Parathyroid adenoma (tissue), 2 donors: ENCODE measurements at regions not wholly inside any gene's neighbourhood (a gene's known extent, or its start where the extent isn't known, plus 50 kb on each side); places are given as distances from the start of the nearest gene placed in this dataset.

Experiments
- H2AFZ ChIP-seq: fragments of 300-600 bp; sonication (generic); one replicate; pipeline ENCODE4 v1.7.0; 2017; ENCODE audit warnings: antibody characterized with exemption, mild to moderate bottlenecking
- H3K27ac ChIP-seq: fragments of 300-600 bp; sonication (generic); one replicate; pipeline ENCODE4 v1.7.0; 2017
- H3K27me3 ChIP-seq: fragments of 300-600 bp; sonication (generic); one replicate; pipeline ENCODE4 v1.7.0; 2017; ENCODE audit warnings: low read length; ENCODE audit not compliant: control insufficient read depth, insufficient read depth
- H3K36me3 ChIP-seq: fragments of 300-600 bp; sonication (generic); one replicate; pipeline ENCODE4 v1.7.0; 2017; ENCODE audit warnings: low read length; ENCODE audit not compliant: control insufficient read depth, insufficient read depth
- H3K4me1 ChIP-seq: fragments of 300-600 bp; sonication (generic); one replicate; pipeline ENCODE4 v1.7.0; 2017; ENCODE audit warnings: control low read depth
- H3K4me2 ChIP-seq: fragments of 300-600 bp; sonication (generic); one replicate; pipeline ENCODE4 v1.7.0; 2017; ENCODE audit warnings: low read length
- H3K4me3 ChIP-seq: fragments of 300-600 bp; sonication (generic); one replicate; pipeline ENCODE4 v1.7.0; 2017; ENCODE audit warnings: low read depth, low read length
- H3K79me2 ChIP-seq: fragments of 300-600 bp; sonication (generic); one replicate; pipeline ENCODE4 v1.7.0; 2017; ENCODE audit warnings: control low read depth
- H3K9ac ChIP-seq: fragments of 300-600 bp; sonication (generic); one replicate; pipeline ENCODE4 v1.7.0; 2017; ENCODE audit warnings: mild to moderate bottlenecking
- H3K9me3 ChIP-seq: fragments of 300-600 bp; sonication (generic); one replicate; pipeline ENCODE4 v1.7.0; 2017; ENCODE audit warnings: low read length; ENCODE audit not compliant: control insufficient read depth
- CTCF ChIP-seq: fragments of 300-600 bp; sonication (generic); IDR thresholded peaks from one replicate; pipeline ENCODE4 v1.7.0; 2017; ENCODE audit warnings: antibody characterized with exemption, mild to moderate bottlenecking
- donor health status: primary hyperparathyroidism.

- no peak for TF ChIP-seq CTCF
- no peak overlapping the region for H3K4me2 ChIP-seq
- H3K9ac ChIP-seq, result no peak overlapping the region
- H3K79me2 ChIP-seq, result no peaks in the 10 kb centered on the region
- no peaks in the 10 kb centered on the region for H3K27me3 ChIP-seq
- no peak overlapping the region for H3K27ac ChIP-seq
- H3K4me1 ChIP-seq, result no peaks in the 10 kb centered on the region
- no peak overlapping the region for H2AFZ ChIP-seq
- no peaks in the 10 kb centered on the region for H3K9me3 ChIP-seq
- H3K36me3 ChIP-seq, result no peaks in the 10 kb centered on the region
- H3K4me3 ChIP-seq, result no peak overlapping the region
Observed at GRCh38 chr11:70623906-70624597, 225.7 kb downstream of the CTTN start.

GRCh38 chr11:70624598-70624993, 226.3 kb downstream of the CTTN start:
- no peak for TF ChIP-seq CTCF
- Histone ChIP-seq H3K4me3 (no peak overlapping the region), H3K79me2 (no peaks in the 10 kb centered on the region), H3K9ac (no peak overlapping the region), H3K27me3 (no peaks in the 10 kb centered on the region), H2AFZ (no peak overlapping the region), H3K4me1 (no peaks in the 10 kb centered on the region), H3K4me2 (no peak overlapping the region), H3K9me3 (no peaks in the 10 kb centered on the region), H3K27ac (no peak overlapping the region), H3K36me3 (no peaks in the 10 kb centered on the region)

GRCh38 chr11:70625051-70625450, 226.7 kb downstream of the CTTN start:
- no peak for TF ChIP-seq CTCF
- Histone ChIP-seq H3K4me1 (no peaks in the 10 kb centered on the region), H3K27me3 (no peaks in the 10 kb centered on the region), H2AFZ (no peak overlapping the region), H3K4me3 (no peak overlapping the region), H3K9me3 (no peaks in the 10 kb centered on the region), H3K27ac (no peak overlapping the region), H3K79me2 (no peaks in the 10 kb centered on the region), H3K4me2 (no peak overlapping the region), H3K36me3 (no peaks in the 10 kb centered on the region), H3K9ac (no peak overlapping the region)

GRCh38 chr11:70625582-70626518, 227.5 kb downstream of the CTTN start:
- no peaks in the 10 kb centered on the region for H3K27me3 ChIP-seq
- no peak overlapping the region for H3K9ac ChIP-seq
- no peak overlapping the region for H2AFZ ChIP-seq
- no peaks in the 10 kb centered on the region for H3K9me3 ChIP-seq
- no peaks in the 10 kb centered on the region for H3K36me3 ChIP-seq
- H3K4me1 ChIP-seq, result no peaks in the 10 kb centered on the region
- no peak overlapping the region for H3K4me3 ChIP-seq
- no peak overlapping the region for H3K27ac ChIP-seq
- TF ChIP-seq CTCF, result no peak
- no peak overlapping the region for H3K4me2 ChIP-seq
- no peaks in the 10 kb centered on the region for H3K79me2 ChIP-seq
